GM13976 (cell line): ENCODE measurements at regions not wholly inside any gene's neighbourhood (a gene's known extent, or its start where the extent isn't known, plus 50 kb on each side); places are given as distances from the start of the nearest gene placed in this dataset.

Source experiments
- DNase-seq: peaks from one replicate; pipeline ENCODE4 v3.0.0; 2012; ENCODE audit warnings: low spot score
- CTCF ChIP-seq: IDR thresholded peaks from 2 replicates; pipeline ENCODE4 v1.5.1; 2012; ENCODE audit warnings: borderline replicate concordance, mild to moderate bottlenecking; ENCODE audit not compliant: insufficient read depth; ENCODE audit errors: extremely low read depth, missing control alignments, control extremely low read depth
- in situ Hi-C: fragments of 300-500 bp; cut with MboI; formaldehyde crosslinking; loops from one replicate; pipeline ENCODE4 v1.12.0; 2022; ENCODE audit warnings: low sequenced_read_pairs, mixed read lengths, inconsistent platforms; ENCODE audit not compliant: unreplicated experiment

GRCh38 chr4:127237581-127237980 is 395.2 kb upstream of the INTU start:
- DNase-seq: no peak
- in situ Hi-C loops: no loop called here
- no peak for TF ChIP-seq CTCF

GRCh38 chr4:127238956-127239475 is 393.7 kb upstream of the INTU start:
- no peak for TF ChIP-seq CTCF
- in situ Hi-C loops: no loop called here
- no peak for DNase-seq

- in situ Hi-C loops: no loop called here
- TF ChIP-seq CTCF: no peak
- no peak for DNase-seq
Observed at GRCh38 chr4:127239902-127240763, 392.6 kb upstream of the INTU start.

- DNase-seq: no peak
- in situ Hi-C loops: no loop called here
- TF ChIP-seq CTCF: no peak
Observed at GRCh38 chr4:127240764-127241105, 392.0 kb upstream of the INTU start.

- in situ Hi-C loops: no loop called here
- no peak for TF ChIP-seq CTCF
- DNase-seq: no peak
Observed at GRCh38 chr4:127244515-127244914, 388.2 kb upstream of the INTU start.

GRCh38 chr4:127246963-127247952 is 385.5 kb upstream of the INTU start:
- TF ChIP-seq CTCF: no peak
- DNase-seq: no peak
- in situ Hi-C loops: no loop called here
